Spleen (tissue), 7 donors: ENCODE measurements at regions not wholly inside any gene's neighbourhood (a gene's known extent, or its start where the extent isn't known, plus 50 kb on each side); places are given as distances from the start of the nearest gene placed in this dataset.

Experiments
- CTCF ChIP-seq, 11 experiments: fragments of 200-600 bp in 7 of 11; fragments of 450-650 bp in 4 of 11; sonication (generic) in 4 of 11; IDR thresholded peaks in 8 of 11; conservative IDR thresholded peaks in 3 of 11; 1 replicate in 7 of 11; 2 replicates in 4 of 11; pipeline versions ENCODE4 v1.4.0 to v1.8.0; 2016 to 2021; ENCODE audit warnings: antibody characterized with exemption in 11 of 11, inconsistent platforms in 4 of 11, mild to moderate bottlenecking in 1 of 11
- POLR2A ChIP-seq, 3 donors: fragments of 450-650 bp; IDR thresholded peaks; one replicate each; pipeline ENCODE4 v1.5.1; 2017; ENCODE audit warnings: antibody characterized with exemption in 3 of 3, mild to moderate bottlenecking in 1 of 3
- POLR2AphosphoS5 ChIP-seq, 3 donors: sonication (generic); formaldehyde crosslinking; IDR thresholded peaks; one replicate each; pipeline ENCODE4 v1.5.1; 2017; ENCODE audit warnings: antibody characterized with exemption in 3 of 3
- donor health status: DM: no; HTN: no; CAD: no; lungs with moderate emphysema.
- donor health status: DM: no; HTN: no; CAD: no.
- donor health status: DM: no; HTN: no; CAD: no.

- TF ChIP-seq CTCF (IDR thresholded peaks at IDR 0.05 in 8 of 11, conservative IDR thresholded peaks at IDR 0.05 in 3 of 11) (no peak), POLR2A (IDR thresholded peaks at IDR 0.05) (no peak), POLR2AphosphoS5 (IDR thresholded peaks at IDR 0.05) (no peak)
These were observed 114.6 kb upstream of the RMST start for GRCh38 chr12:97347956-97348355.
